Natural killer cell (primary cell): ENCODE measurements at regions not wholly inside any gene's neighbourhood (a gene's known extent, or its start where the extent isn't known, plus 50 kb on each side); places are given as distances from the start of the nearest gene placed in this dataset.

Source experiments
- ATAC-seq, 3 donors: fragments of 150-1000 bp in 2 of 3; fragments of 200-7000 bp in 1 of 3; cut with Tn5 transposase; 1 replicate in 1 of 3; 2 replicates in 2 of 3; pipeline ENCODE4 v1.10.0; 2021; ENCODE audit warnings: mild to moderate bottlenecking in 2 of 3, moderate library complexity in 2 of 3
- DNase-seq, 2 donors: peaks; one replicate each; pipeline versions ENCODE4 v3.0.0 to v3.0.0-alpha.2; 2013 to 2021; ENCODE audit warnings: mixed read lengths in 1 of 2
- H3K27ac ChIP-seq: one replicate; pipeline ENCODE4 v1.5.1; 2013; ENCODE audit warnings: mild to moderate bottlenecking, low read length
- H3K27me3 ChIP-seq: one replicate; pipeline ENCODE4 v1.6.1; 2013; ENCODE audit warnings: low read length; ENCODE audit not compliant: control insufficient read depth, insufficient read depth
- H3K36me3 ChIP-seq: one replicate; pipeline ENCODE4 v1.6.1; 2013; ENCODE audit warnings: low read length; ENCODE audit not compliant: control insufficient read depth, insufficient read depth
- H3K4me1 ChIP-seq: one replicate; pipeline ENCODE4 v1.6.1; 2013; ENCODE audit warnings: low read length; ENCODE audit not compliant: control insufficient read depth, insufficient read depth
- H3K4me3 ChIP-seq: one replicate; pipeline ENCODE4 v1.5.1; 2013; ENCODE audit warnings: low read length
- H3K9me3 ChIP-seq: one replicate; pipeline ENCODE4 v1.6.1; 2013; ENCODE audit warnings: low read length; ENCODE audit not compliant: control insufficient read depth, insufficient read depth
- H3K27ac Mint-ChIP-seq, 2 donors: one replicate each; pipeline ENCODE4 v1.8.0; 2022; ENCODE audit warnings: mild to moderate bottlenecking in 2 of 2, mixed read lengths in 2 of 2, moderate library complexity in 1 of 2
- H3K27me3 Mint-ChIP-seq, 2 donors: one replicate each; pipeline ENCODE4 v1.8.0; 2022; ENCODE audit warnings: low read depth in 2 of 2, mixed read lengths in 2 of 2
- H3K36me3 Mint-ChIP-seq: one replicate; pipeline ENCODE4 v1.8.0; 2022; ENCODE audit warnings: mixed read lengths
- H3K4me1 Mint-ChIP-seq, 2 donors: one replicate each; pipeline ENCODE4 v1.8.0; 2022; ENCODE audit warnings: mixed read lengths in 2 of 2
- H3K4me3 Mint-ChIP-seq: one replicate; pipeline ENCODE4 v1.8.0; 2022; ENCODE audit warnings: mild to moderate bottlenecking, moderate library complexity, mixed read lengths
- H3K9me3 Mint-ChIP-seq, 2 donors: one replicate each; pipeline ENCODE4 v1.8.0; 2022; ENCODE audit warnings: mixed read lengths in 2 of 2
- CTCF ChIP-seq: fragments of 200-600 bp; IDR thresholded peaks from one replicate; pipeline ENCODE4 v1.8.0; 2022; ENCODE audit warnings: antibody characterized with exemption
- WGBS: methylation state at CpG from one replicate; pipeline ENCODE4 v1.1.7; 2013; ENCODE audit warnings: missing lambda C conversion rate; ENCODE audit not compliant: insufficient coverage; 5-methylcytosine and 5-hydroxymethylcytosine counted together
- intact Hi-C: fragments of 100-400 bp; cut with micrococcal nuclease; formaldehyde crosslinking; loops from one replicate; pipeline ENCODE4 v1.14.2; 2022

GRCh38 chr16:54365990-54366634 is 79.5 kb upstream of the IRX3 start:
- peaks cover 6 to 7% of the 10 kb centered on the region in 2 donors for H3K4me1 Mint-ChIP-seq
- peaks cover 11 to 50% of the 10 kb centered on the region in 2 donors for H3K27me3 Mint-ChIP-seq
- H3K4me3 Mint-ChIP-seq = no peak overlapping the region
- intact Hi-C loops = no loop called here
- Histone ChIP-seq H3K4me3 (no peak overlapping the region), H3K9me3 (no peaks in the 10 kb centered on the region), H3K36me3 (no peaks in the 10 kb centered on the region), H3K4me1 (no peaks in the 10 kb centered on the region), H3K27ac (no peak overlapping the region), H3K27me3 (no peaks in the 10 kb centered on the region)
- H3K9me3 Mint-ChIP-seq = no peaks in the 10 kb centered on the region
- no peaks in the 10 kb centered on the region for H3K36me3 Mint-ChIP-seq
- DNase-seq (no peak), ATAC-seq (no peak)
- TF ChIP-seq CTCF = no peak
- H3K27ac Mint-ChIP-seq = no peak overlapping the region
- WGBS = 74% methylated on average over 10 of the region's 10 CpGs

DNA sequence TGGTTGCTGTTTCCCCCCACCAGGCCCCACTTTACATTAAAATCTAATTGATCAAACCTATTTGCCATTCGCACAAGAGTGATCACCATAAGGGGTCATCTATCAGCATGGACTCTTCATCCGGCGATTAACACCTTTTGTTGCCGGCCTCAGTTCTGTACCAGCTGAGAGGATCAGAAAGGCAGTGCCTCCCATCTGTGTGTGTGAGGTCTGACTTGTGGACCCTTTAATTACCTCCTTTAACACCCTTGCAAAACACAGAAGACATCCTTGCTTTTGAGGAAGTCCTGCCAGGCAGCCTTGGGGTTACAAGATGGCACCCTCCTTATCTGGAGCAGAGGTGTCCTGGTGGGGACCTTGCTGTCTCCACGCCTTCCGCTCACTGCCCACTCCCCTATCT is 77.2 kb upstream of the IRX3 start:
- Histone ChIP-seq H3K4me1 (no peaks in the 10 kb centered on the region), H3K36me3 (no peaks in the 10 kb centered on the region), H3K27me3 (no peaks in the 10 kb centered on the region), H3K9me3 (no peaks in the 10 kb centered on the region), H3K4me3 (no peak overlapping the region), H3K27ac (no peak overlapping the region)
- whole genome bisulfite sequencing = 94% methylated on average over 6 of the region's 6 CpGs
- ATAC-seq (no peak), DNase-seq (no peak)
- TF ChIP-seq CTCF = no peak
- peaks cover 12 to 49% of the 10 kb centered on the region in 2 donors for H3K27me3 Mint-ChIP-seq
- no peak overlapping the region for H3K27ac Mint-ChIP-seq
- H3K36me3 Mint-ChIP-seq = no peaks in the 10 kb centered on the region
- no peaks in the 10 kb centered on the region for H3K9me3 Mint-ChIP-seq
- H3K4me1 Mint-ChIP-seq = no peaks in the 10 kb centered on the region
- intact Hi-C loops = no loop called here
- no peak overlapping the region for H3K4me3 Mint-ChIP-seq

GRCh38 chr16:54362591-54363206 is 76.1 kb upstream of the IRX3 start:
- Histone ChIP-seq H3K36me3 (no peaks in the 10 kb centered on the region), H3K4me1 (no peaks in the 10 kb centered on the region), H3K9me3 (no peaks in the 10 kb centered on the region), H3K27ac (no peak overlapping the region), H3K4me3 (no peak overlapping the region), H3K27me3 (no peaks in the 10 kb centered on the region)
- ATAC-seq = no peak
- no peaks in the 10 kb centered on the region for H3K9me3 Mint-ChIP-seq
- 51% methylated on average over 16 of the region's 18 CpGs for WGBS
- no peak for DNase-seq
- intact Hi-C loops = no loop called here
- TF ChIP-seq CTCF = no peak
- H3K27ac Mint-ChIP-seq = no peak overlapping the region
- H3K27me3 Mint-ChIP-seq = peaks cover 12 to 49% of the 10 kb centered on the region in 2 donors
- H3K36me3 Mint-ChIP-seq = no peaks in the 10 kb centered on the region
- no peaks in the 10 kb centered on the region for H3K4me1 Mint-ChIP-seq
- no peak overlapping the region for H3K4me3 Mint-ChIP-seq

GRCh38 chr16:54361246-54361645 is 74.7 kb upstream of the IRX3 start:
- Mint-ChIP-seq H3K4me3 (no peak overlapping the region), H3K27me3 (peaks cover 12 to 46% of the 10 kb centered on the region in 2 donors), H3K4me1 (no peaks in the 10 kb centered on the region), H3K9me3 (no peaks in the 10 kb centered on the region), H3K27ac (no peak overlapping the region), H3K36me3 (no peaks in the 10 kb centered on the region)
- Histone ChIP-seq H3K4me1 (no peaks in the 10 kb centered on the region), H3K27me3 (no peaks in the 10 kb centered on the region), H3K9me3 (no peaks in the 10 kb centered on the region), H3K4me3 (no peak overlapping the region), H3K27ac (no peak overlapping the region), H3K36me3 (no peaks in the 10 kb centered on the region)
- DNase-seq (no peak), ATAC-seq (no peak)
- TF ChIP-seq CTCF = no peak
- intact Hi-C loops = no loop called here
- WGBS = 0% methylated on average over 1 of the region's 1 CpG
